Activated naive CD4-positive, alpha-beta T cell treated with anti-CD3 and anti-CD28 coated beads, Interleukin-2, amount 50 U/mL, for 16 hours (primary cell): ENCODE measurements at regions not wholly inside any gene's neighbourhood (a gene's known extent, or its start where the extent isn't known, plus 50 kb on each side); places are given as distances from the start of the nearest gene placed in this dataset.
"Not testable (repeated sequence)": the region's sequence is repeated elsewhere in the genome, so short reads cannot be mapped to it uniquely, and the experiment has no call there.

Source experiments
- DNase-seq: peaks from one replicate; pipeline ENCODE4 v3.0.0-alpha.2; 2020

GRCh38 chr1:206314951-206315636 lies 111.8 kb downstream of the SRGAP2 start:
- DNase-seq: not testable (repeated sequence)

GRCh38 chr1:206316901-206317300 lies 113.6 kb downstream of the SRGAP2 start:
- DNase-seq: not testable (repeated sequence)

- DNase-seq: not testable (repeated sequence)
Measured at GRCh38 chr1:206317878-206318514, 114.7 kb downstream of the SRGAP2 start.

GRCh38 chr1:206320227-206320626 lies 116.9 kb downstream of the SRGAP2 start:
- not testable (repeated sequence) for DNase-seq

- DNase-seq: not testable (repeated sequence)
Measured at GRCh38 chr1:206326159-206326939, 123.0 kb downstream of the SRGAP2 start.

GRCh38 chr1:206331597-206331996 lies 128.3 kb downstream of the SRGAP2 start:
- not testable (repeated sequence) for DNase-seq

- DNase-seq: not testable (repeated sequence)
Measured at GRCh38 chr1:206333316-206333715, 130.0 kb downstream of the SRGAP2 start.

GRCh38 chr1:206333897-206334296 lies 130.6 kb downstream of the SRGAP2 start:
- not testable (repeated sequence) for DNase-seq

- DNase-seq: not testable (repeated sequence)
Measured at GRCh38 chr1:206334481-206334880, 131.1 kb downstream of the SRGAP2 start.

- DNase-seq: not testable (repeated sequence)
Measured at GRCh38 chr1:206335162-206335561, 131.8 kb downstream of the SRGAP2 start.

GRCh38 chr1:206335875-206336846 lies 132.8 kb downstream of the SRGAP2 start:
- not testable (repeated sequence) for DNase-seq

- not testable (repeated sequence) for DNase-seq
Measured at GRCh38 chr1:206337024-206337423, 133.3 kb upstream of the IKBKE start.

GRCh38 chr1:206350493-206351275 lies 119.6 kb upstream of the IKBKE start:
- DNase-seq: not testable (repeated sequence)

- DNase-seq: not testable (repeated sequence)
Measured at GRCh38 chr1:206351276-206352052, 118.8 kb upstream of the IKBKE start.

- DNase-seq: not testable (repeated sequence)
Measured at GRCh38 chr1:206356310-206356709, 114.0 kb upstream of the IKBKE start.

- DNase-seq: peak; percentile 29
Measured at GRCh38 chr1:206357962-206358361, 112.3 kb upstream of the IKBKE start.

GRCh38 chr1:206358771-206359170 lies 111.5 kb upstream of the IKBKE start:
- DNase-seq: not testable (repeated sequence)

- DNase-seq: not testable (repeated sequence)
Measured at GRCh38 chr1:206359377-206359776, 110.9 kb upstream of the IKBKE start.

- not testable (repeated sequence) for DNase-seq
Measured at GRCh38 chr1:206361978-206362543, 108.2 kb upstream of the IKBKE start.

- DNase-seq: not testable (repeated sequence)
Measured at GRCh38 chr1:206362994-206363393, 107.3 kb upstream of the IKBKE start.
